Upper lobe of right lung (tissue), 1 donor: ENCODE measurements at regions not wholly inside any gene's neighbourhood (a gene's known extent, or its start where the extent isn't known, plus 50 kb on each side); places are given as distances from the start of the nearest gene placed in this dataset.

Experiments used
- ATAC-seq: fragments of 200-7000 bp; cut with Tn5 transposase; one replicate; pipeline ENCODE4 v1.9.1; 2020; ENCODE audit warnings: mild to moderate bottlenecking, moderate library complexity
- DNase-seq: peaks from one replicate; pipeline ENCODE4 v3.0.0-alpha.2; 2020
- H3K27ac ChIP-seq: fragments of 200-600 bp; one replicate; pipeline ENCODE4 v1.8.0; 2022
- H3K27me3 ChIP-seq: fragments of 200-600 bp; one replicate; pipeline ENCODE4 v1.8.0; 2022; ENCODE audit warnings: mild to moderate bottlenecking
- H3K36me3 ChIP-seq: fragments of 200-600 bp; one replicate; pipeline ENCODE4 v1.8.0; 2022
- H3K4me1 ChIP-seq: fragments of 200-600 bp; one replicate; pipeline ENCODE4 v1.8.0; 2022
- H3K4me3 ChIP-seq: fragments of 200-600 bp; one replicate; pipeline ENCODE4 v1.8.0; 2022; ENCODE audit warnings: mild to moderate bottlenecking
- H3K9me3 ChIP-seq: fragments of 200-600 bp; one replicate; pipeline ENCODE4 v1.8.0; 2022
- intact Hi-C: fragments of 100-400 bp; cut with DNase I; formaldehyde crosslinking; loops from one replicate; pipeline ENCODE4 v1.11.0; 2022
- TF ChIP-seq, protein P1 (sequence below): fragments of 200-600 bp; IDR thresholded peaks from one replicate; pipeline ENCODE4 v1.8.0; 2022; ENCODE audit warnings: antibody characterized with exemption
- donor health status: DM: no; HTN: yes; CAD: no; lungs with severe emphysema.

DNA sequence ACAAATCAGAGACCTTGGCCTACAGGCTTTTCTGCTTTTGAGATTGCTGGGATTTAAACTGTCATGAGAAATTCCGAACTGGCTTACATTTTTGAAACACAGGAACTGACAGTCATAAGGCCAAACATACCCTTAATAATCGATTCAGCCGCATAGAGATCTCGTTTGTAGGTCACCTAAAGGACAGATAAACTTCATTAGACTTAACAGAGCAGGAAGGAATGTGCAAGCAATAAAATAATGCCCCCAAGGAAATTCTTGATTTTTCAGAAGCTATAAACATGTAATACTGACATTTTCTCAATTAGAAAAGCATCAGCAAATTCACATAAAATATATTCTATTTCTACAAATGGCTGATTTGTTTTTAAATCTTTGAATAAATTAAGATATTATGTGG, 120.0 kb downstream of the CRPPA start:
- no peak for ATAC-seq
- H3K27ac ChIP-seq = no peak overlapping the region
- TF ChIP-seq, protein P1, sequence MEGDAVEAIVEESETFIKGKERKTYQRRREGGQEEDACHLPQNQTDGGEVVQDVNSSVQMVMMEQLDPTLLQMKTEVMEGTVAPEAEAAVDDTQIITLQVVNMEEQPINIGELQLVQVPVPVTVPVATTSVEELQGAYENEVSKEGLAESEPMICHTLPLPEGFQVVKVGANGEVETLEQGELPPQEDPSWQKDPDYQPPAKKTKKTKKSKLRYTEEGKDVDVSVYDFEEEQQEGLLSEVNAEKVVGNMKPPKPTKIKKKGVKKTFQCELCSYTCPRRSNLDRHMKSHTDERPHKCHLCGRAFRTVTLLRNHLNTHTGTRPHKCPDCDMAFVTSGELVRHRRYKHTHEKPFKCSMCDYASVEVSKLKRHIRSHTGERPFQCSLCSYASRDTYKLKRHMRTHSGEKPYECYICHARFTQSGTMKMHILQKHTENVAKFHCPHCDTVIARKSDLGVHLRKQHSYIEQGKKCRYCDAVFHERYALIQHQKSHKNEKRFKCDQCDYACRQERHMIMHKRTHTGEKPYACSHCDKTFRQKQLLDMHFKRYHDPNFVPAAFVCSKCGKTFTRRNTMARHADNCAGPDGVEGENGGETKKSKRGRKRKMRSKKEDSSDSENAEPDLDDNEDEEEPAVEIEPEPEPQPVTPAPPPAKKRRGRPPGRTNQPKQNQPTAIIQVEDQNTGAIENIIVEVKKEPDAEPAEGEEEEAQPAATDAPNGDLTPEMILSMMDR = no peak
- DNase-seq = no peak
- H3K27me3 ChIP-seq = no peaks in the 10 kb centered on the region
- H3K36me3 ChIP-seq = no peaks in the 10 kb centered on the region
- no peaks in the 10 kb centered on the region for H3K4me1 ChIP-seq
- intact Hi-C loops = no loop called here
- no peak overlapping the region for H3K4me3 ChIP-seq
- no peaks in the 10 kb centered on the region for H3K9me3 ChIP-seq

DNA sequence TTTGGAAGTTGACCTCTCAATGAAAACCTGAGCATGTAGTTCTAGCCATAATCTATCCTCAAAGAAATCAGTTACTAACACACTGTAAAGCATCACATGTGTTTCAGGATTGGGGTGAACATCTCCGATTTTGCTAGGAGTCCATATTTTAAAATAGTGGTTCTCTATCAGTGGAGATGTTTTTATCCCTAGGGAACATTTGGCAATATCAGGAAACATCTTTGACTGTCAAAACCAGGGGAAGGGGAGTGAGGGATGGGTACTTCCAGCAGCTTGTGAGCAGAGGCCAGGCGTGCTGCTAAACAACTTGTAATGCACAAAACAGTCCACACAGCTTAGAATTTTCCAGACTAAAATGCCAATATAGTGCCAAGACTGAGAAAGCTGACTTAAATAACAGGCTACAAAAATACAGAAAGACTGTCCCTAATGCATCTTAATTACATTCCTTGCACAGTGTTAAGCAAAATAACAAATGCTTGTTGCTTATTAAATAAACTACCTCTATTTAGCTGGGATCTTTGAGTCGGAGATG, 120.9 kb downstream of the CRPPA start:
- no peak for ATAC-seq
- intact Hi-C loops = no loop called here
- no peaks in the 10 kb centered on the region for H3K36me3 ChIP-seq
- H3K27me3 ChIP-seq = no peaks in the 10 kb centered on the region
- DNase-seq = no peak
- no peaks in the 10 kb centered on the region for H3K4me1 ChIP-seq
- H3K4me3 ChIP-seq = no peak overlapping the region
- H3K9me3 ChIP-seq = no peaks in the 10 kb centered on the region
- TF ChIP-seq, protein P1 = no peak
- H3K27ac ChIP-seq = no peak overlapping the region

DNA sequence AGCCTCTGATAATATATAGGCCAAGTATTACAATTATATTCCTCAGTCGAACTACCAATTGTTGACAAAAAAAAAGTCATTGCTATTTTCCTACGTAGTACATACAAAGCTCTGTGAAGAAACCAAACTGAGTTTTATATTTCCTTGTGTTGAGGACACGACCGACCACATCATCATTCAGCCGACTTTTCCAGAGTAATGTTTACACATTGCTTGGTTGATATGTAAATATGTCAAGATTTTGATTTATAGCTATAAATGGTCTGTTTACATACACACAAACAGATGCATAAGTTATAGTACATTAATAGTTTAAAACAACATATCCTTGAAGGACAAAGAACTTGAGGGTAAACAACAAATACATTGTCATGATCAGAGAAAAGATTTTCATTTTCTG, 121.5 kb downstream of the CRPPA start:
- Histone ChIP-seq H3K9me3 (no peaks in the 10 kb centered on the region), H3K27me3 (no peaks in the 10 kb centered on the region), H3K4me3 (no peak overlapping the region), H3K27ac (no peak overlapping the region), H3K4me1 (no peaks in the 10 kb centered on the region), H3K36me3 (no peaks in the 10 kb centered on the region)
- TF ChIP-seq, protein P1 = no peak
- ATAC-seq = no peak
- intact Hi-C loops = no loop called here
- no peak for DNase-seq

DNA sequence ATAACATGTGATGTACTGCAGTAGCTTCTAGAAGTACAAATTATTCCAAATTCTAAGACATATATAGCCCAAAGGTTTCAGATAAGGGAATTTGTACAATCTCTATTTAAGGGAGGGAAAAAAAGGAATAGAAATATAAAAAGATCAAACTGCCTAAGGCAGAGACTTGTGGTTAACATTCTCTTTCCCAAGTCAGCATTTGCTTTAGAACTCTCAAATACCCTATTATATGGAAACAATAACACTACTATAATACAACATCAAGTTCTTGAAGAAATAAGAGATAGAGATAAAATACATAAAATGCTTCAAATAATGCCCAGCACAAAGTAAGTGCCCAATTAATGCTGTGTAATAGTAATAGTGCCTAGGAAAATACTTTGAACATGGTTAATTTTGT, 123.1 kb downstream of the CRPPA start:
- intact Hi-C loops = no loop called here
- H3K27ac ChIP-seq = no peak overlapping the region
- H3K4me1 ChIP-seq = no peaks in the 10 kb centered on the region
- no peaks in the 10 kb centered on the region for H3K27me3 ChIP-seq
- no peaks in the 10 kb centered on the region for H3K36me3 ChIP-seq
- DNase-seq (no peak), ATAC-seq (no peak)
- TF ChIP-seq, protein P1 = no peak
- no peak overlapping the region for H3K4me3 ChIP-seq
- H3K9me3 ChIP-seq = no peaks in the 10 kb centered on the region

DNA sequence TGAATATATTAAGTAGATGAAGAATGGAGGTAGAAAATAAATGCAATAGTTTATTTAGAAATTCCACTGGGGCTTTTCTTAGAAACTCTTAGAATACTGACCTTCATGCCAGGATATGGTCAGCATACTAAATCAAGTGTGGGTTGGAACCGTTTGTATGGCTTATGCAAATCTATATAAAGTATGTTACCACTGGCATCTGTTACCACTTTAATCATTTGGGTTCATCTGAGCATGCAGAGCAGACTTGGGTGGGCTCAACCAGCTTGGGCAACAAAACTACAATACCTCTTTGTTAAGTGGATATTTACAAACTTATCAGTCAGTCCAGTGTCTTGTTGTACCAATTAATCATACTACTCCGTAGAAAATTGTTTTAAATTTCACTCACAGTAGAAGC, 125.8 kb downstream of the CRPPA start:
- no peaks in the 10 kb centered on the region for H3K4me1 ChIP-seq
- ATAC-seq (no peak), DNase-seq (no peak)
- no peak overlapping the region for H3K4me3 ChIP-seq
- intact Hi-C loops = no loop called here
- H3K27ac ChIP-seq = no peak overlapping the region
- H3K9me3 ChIP-seq = no peaks in the 10 kb centered on the region
- no peaks in the 10 kb centered on the region for H3K36me3 ChIP-seq
- no peaks in the 10 kb centered on the region for H3K27me3 ChIP-seq
- TF ChIP-seq, protein P1 = no peak
